ENCODE measurements at regions not wholly inside any gene's neighbourhood (a gene's known extent, or its start where the extent isn't known, plus 50 kb on each side); places are given as distances from the start of the nearest gene placed in this dataset.
"Not testable (repeated sequence)": the region's sequence is repeated elsewhere in the genome, so short reads cannot be mapped to it uniquely, and the experiment has no call there.

GRCh38 chr6:126661646-126662045 is 321.7 kb downstream of the CENPW start:
- DNase-seq (ENCODE audit: extremely low read depth, low read depth), result no peak

GRCh38 chr6:126662966-126663365 is 323.1 kb downstream of the CENPW start:
- no peak for DNase-seq (ENCODE audit: extremely low read depth, low read depth)

GRCh38 chr6:126664271-126664670 is 324.4 kb downstream of the CENPW start:
- DNase-seq (ENCODE audit: extremely low read depth, low read depth), result no peak

GRCh38 chr6:126665551-126665950 is 325.6 kb downstream of the CENPW start:
- DNase-seq (ENCODE audit: extremely low read depth, low read depth), result no peak

- DNase-seq (ENCODE audit: extremely low read depth, low read depth), result no peak
Measured at GRCh38 chr6:126667071-126667470, 327.2 kb downstream of the CENPW start.

- no peak for DNase-seq (ENCODE audit: extremely low read depth, low read depth)
Measured at GRCh38 chr6:126667728-126668127, 327.8 kb downstream of the CENPW start.

GRCh38 chr6:126672649-126673048 is 332.7 kb downstream of the CENPW start:
- no peak for DNase-seq (ENCODE audit: extremely low read depth, low read depth)

GRCh38 chr6:126673749-126674148 is 333.8 kb downstream of the CENPW start:
- not testable (repeated sequence) for DNase-seq (ENCODE audit: extremely low read depth, low read depth)

- no peak for DNase-seq (ENCODE audit: extremely low read depth, low read depth)
Measured at GRCh38 chr6:126682440-126682839, 342.5 kb downstream of the CENPW start.

- no peak for DNase-seq (ENCODE audit: extremely low read depth, low read depth)
Measured at GRCh38 chr6:126685182-126685581, 345.3 kb downstream of the CENPW start.

GRCh38 chr6:126696921-126697693 is 357.2 kb downstream of the CENPW start:
- DNase-seq (ENCODE audit: extremely low read depth, low read depth), result no peak

- no peak for DNase-seq (ENCODE audit: extremely low read depth, low read depth)
Measured at GRCh38 chr6:126698732-126699240, 358.9 kb downstream of the CENPW start.

- no peak for DNase-seq (ENCODE audit: extremely low read depth, low read depth)
Measured at GRCh38 chr6:126701676-126702560, 362.0 kb downstream of the CENPW start.

GRCh38 chr6:126716032-126716431 is 376.1 kb downstream of the CENPW start:
- no peak for DNase-seq (ENCODE audit: extremely low read depth, low read depth)

- DNase-seq (ENCODE audit: extremely low read depth, low read depth), result no peak
Measured at GRCh38 chr6:126716826-126717509, 377.1 kb downstream of the CENPW start.

GRCh38 chr6:126718600-126719327 is 378.8 kb downstream of the CENPW start:
- DNase-seq (ENCODE audit: extremely low read depth, low read depth), result no peak

- no peak for DNase-seq (ENCODE audit: extremely low read depth, low read depth)
Measured at GRCh38 chr6:126720304-126720703, 380.4 kb downstream of the CENPW start.

GRCh38 chr6:126721581-126722160 is 381.8 kb downstream of the CENPW start:
- DNase-seq (ENCODE audit: extremely low read depth, low read depth), result no peak

GRCh38 chr6:126722411-126722810 is 382.5 kb downstream of the CENPW start:
- DNase-seq (ENCODE audit: extremely low read depth, low read depth), result no peak

Data from NCI-H460 (cell line).